ENCODE measurements at regions not wholly inside any gene's neighbourhood (a gene's known extent, or its start where the extent isn't known, plus 50 kb on each side); places are given as distances from the start of the nearest gene placed in this dataset.
"Not testable (repeated sequence)": the region's sequence is repeated elsewhere in the genome, so short reads cannot be mapped to it uniquely, and the experiment has no call there.

DNA sequence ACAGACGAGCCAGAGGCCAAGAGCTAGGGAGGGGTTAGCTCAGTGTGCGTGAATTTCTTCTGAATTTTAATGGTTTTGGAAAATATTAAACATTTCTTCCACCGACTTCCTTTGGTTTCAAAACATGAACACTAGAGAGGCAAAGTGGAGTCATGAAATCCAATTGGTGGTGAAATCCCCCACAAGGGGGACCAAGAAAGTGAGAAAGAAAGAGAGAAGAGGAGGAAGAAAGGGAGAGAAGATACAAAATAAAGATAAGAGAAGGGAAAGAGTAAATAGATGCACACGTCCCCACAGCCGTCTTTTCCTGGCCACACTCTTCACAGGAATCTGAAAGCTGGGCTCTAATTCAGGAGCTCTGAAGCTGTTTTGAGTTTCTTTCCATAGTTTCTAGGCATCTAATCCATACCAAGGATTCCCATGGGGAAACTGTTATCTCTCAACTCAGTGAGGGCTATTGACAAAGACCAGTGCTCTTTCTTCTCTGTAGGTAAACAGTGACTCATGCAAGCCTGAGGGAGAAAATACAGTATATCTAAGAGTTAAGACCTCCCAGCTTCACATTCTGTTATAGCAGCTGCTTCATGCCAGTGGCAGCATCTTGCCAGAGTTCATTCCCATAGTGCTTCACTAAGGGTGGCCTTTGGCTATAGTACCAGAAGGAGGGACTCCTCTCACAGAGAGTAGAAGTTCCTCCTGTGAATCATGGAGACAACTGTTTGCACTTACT is 115.8 kb upstream of the LIFR start:
- TF ChIP-seq, protein P1, sequence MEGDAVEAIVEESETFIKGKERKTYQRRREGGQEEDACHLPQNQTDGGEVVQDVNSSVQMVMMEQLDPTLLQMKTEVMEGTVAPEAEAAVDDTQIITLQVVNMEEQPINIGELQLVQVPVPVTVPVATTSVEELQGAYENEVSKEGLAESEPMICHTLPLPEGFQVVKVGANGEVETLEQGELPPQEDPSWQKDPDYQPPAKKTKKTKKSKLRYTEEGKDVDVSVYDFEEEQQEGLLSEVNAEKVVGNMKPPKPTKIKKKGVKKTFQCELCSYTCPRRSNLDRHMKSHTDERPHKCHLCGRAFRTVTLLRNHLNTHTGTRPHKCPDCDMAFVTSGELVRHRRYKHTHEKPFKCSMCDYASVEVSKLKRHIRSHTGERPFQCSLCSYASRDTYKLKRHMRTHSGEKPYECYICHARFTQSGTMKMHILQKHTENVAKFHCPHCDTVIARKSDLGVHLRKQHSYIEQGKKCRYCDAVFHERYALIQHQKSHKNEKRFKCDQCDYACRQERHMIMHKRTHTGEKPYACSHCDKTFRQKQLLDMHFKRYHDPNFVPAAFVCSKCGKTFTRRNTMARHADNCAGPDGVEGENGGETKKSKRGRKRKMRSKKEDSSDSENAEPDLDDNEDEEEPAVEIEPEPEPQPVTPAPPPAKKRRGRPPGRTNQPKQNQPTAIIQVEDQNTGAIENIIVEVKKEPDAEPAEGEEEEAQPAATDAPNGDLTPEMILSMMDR (IDR thresholded peaks at IDR 0.05; ENCODE audit: borderline replicate concordance, control extremely low read depth, extremely low read depth, insufficient read depth, missing control alignments): no peak
- in situ Hi-C loops (cut with MboI; ENCODE audit: low sequenced_read_pairs, unreplicated experiment): loop anchor here (25.0 kb wide), 1 partner anchor 235 kb away; no protein-coding TSS in a partner anchor
- DNase-seq (ENCODE audit: low spot score): no peak

DNA sequence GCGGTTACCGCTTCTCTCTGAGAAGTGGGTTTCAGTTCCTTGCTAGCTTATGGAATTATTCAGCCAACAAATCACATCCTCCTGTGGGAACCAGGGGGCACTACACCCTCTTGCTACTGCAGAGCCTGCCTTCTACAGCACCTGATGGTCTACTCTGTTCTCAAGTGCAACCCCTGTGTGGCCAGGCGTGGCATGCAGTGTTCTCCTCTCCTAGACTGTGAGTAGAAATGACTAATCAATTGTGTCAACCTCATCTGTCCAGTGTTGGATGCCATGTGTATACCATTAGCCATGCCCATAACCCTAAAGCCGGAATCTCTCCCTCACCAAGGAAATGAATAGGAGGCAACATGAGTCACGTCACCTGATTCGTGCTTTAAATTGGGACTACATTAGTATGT is 117.2 kb upstream of the LIFR start:
- in situ Hi-C loops (cut with MboI; ENCODE audit: low sequenced_read_pairs, unreplicated experiment): loop anchor here (25.0 kb wide), 1 partner anchor 236 kb away; no protein-coding TSS in a partner anchor
- no peak for DNase-seq (ENCODE audit: low spot score)
- TF ChIP-seq, protein P1 (IDR thresholded peaks at IDR 0.05; ENCODE audit: borderline replicate concordance, control extremely low read depth, extremely low read depth, insufficient read depth, missing control alignments): no peak

GRCh38 chr5:38675443-38675842 is 119.0 kb upstream of the LIFR start:
- TF ChIP-seq, protein P1 (IDR thresholded peaks at IDR 0.05; ENCODE audit: borderline replicate concordance, control extremely low read depth, extremely low read depth, insufficient read depth, missing control alignments): no peak
- DNase-seq (ENCODE audit: low spot score): no peak
- in situ Hi-C loops (cut with MboI; ENCODE audit: low sequenced_read_pairs, unreplicated experiment): no loop called here

DNA sequence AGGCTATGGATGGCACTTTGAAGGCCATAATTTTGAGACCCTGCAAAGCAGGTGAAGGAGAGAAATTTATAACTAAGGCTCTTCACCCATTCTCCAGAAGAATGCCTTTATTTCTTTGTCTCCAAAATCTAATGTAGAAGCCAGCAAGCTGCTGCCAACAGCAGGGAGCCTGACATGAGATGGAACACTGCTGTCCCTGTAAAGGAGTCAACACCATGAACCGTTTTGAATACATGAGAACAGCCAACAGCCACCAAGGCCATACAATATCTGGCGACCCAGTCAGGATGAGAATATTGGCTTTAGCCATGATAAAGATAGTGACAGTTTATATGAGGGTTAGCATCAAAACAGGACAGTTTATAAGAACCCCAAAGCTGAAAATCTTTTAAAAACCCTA is 121.2 kb upstream of the LIFR start:
- DNase-seq (ENCODE audit: low spot score): no peak
- in situ Hi-C loops (cut with MboI; ENCODE audit: low sequenced_read_pairs, unreplicated experiment): no loop called here
- TF ChIP-seq, protein P1 (IDR thresholded peaks at IDR 0.05; ENCODE audit: borderline replicate concordance, control extremely low read depth, extremely low read depth, insufficient read depth, missing control alignments): no peak

DNA sequence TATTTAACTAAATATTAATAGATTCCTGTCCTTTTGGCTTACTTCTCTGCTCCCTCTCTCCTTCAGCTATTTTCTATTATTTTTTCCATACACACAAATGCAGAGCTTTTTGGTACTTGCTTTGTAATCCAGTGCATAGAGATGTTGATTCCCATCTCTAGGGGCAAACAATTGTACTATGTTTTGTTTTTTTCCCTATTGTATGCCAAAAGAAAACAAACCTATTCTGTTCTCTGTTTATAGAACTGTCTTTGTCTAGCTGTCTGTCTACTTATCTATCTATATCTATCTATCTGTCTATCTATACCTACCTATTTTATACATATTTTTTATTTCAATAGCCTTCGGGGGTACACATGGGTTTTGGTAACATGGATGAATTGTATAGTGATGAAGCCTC is 121.6 kb upstream of the LIFR start:
- TF ChIP-seq, protein P1 (IDR thresholded peaks at IDR 0.05; ENCODE audit: borderline replicate concordance, control extremely low read depth, extremely low read depth, insufficient read depth, missing control alignments): no peak
- in situ Hi-C loops (cut with MboI; ENCODE audit: low sequenced_read_pairs, unreplicated experiment): no loop called here
- DNase-seq (ENCODE audit: low spot score): no peak

DNA sequence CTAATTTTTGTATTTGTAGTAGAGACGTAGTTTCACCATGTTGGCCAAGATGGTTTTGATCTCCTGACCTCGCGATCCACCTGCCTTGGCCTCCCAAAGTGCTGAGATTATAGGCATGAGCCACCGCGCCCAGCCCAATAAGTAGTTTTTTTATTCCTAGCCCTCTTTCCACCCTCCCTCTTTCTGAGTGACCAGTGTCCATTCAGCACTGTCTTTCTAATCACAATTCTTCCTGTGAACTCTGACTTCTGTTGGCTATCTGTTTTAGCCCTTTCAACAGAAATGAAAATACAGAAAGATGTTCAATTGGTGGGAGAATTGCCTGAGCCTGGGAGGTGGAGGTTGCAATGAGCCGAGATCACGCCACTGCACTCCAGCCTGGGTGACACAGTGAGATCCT is 122.3 kb upstream of the LIFR start:
- in situ Hi-C loops (cut with MboI; ENCODE audit: low sequenced_read_pairs, unreplicated experiment); DNase-seq (ENCODE audit: low spot score): not testable (repeated sequence)

- DNase-seq (ENCODE audit: low spot score): no peak
- TF ChIP-seq, protein P1 (IDR thresholded peaks at IDR 0.05; ENCODE audit: borderline replicate concordance, control extremely low read depth, extremely low read depth, insufficient read depth, missing control alignments): no peak
- in situ Hi-C loops (cut with MboI; ENCODE audit: low sequenced_read_pairs, unreplicated experiment): no loop called here
Observed at GRCh38 chr5:38680094-38680825, 123.8 kb upstream of the LIFR start.
